Caki2 (cell line): ENCODE measurements at regions not wholly inside any gene's neighbourhood (a gene's known extent, or its start where the extent isn't known, plus 50 kb on each side); places are given as distances from the start of the nearest gene placed in this dataset.
A peak's percentile ranks its signal among the peaks of the same experiment; 100 is the strongest.

Experiments
- DNase-seq: peaks from one replicate; pipeline ENCODE4 v3.0.0-alpha.2; 2015; ENCODE audit warnings: low read depth
- in situ Hi-C: cut with HindIII; loops from 2 replicates; pipeline ENCODE4 v1.10.0; 2016; ENCODE audit warnings: low sequenced_read_pairs, low pct_unique_long_range_greater_than_20kb, mixed read lengths

- in situ Hi-C loops, result no loop called here
- DNase-seq, result no peak
These were observed 136.8 kb upstream of the SERP2 start for GRCh38 chr13:44236801-44237207.

- in situ Hi-C loops, result no loop called here
- peak; percentile 56 for DNase-seq
These were observed 136.3 kb upstream of the SERP2 start for GRCh38 chr13:44237276-44237767.

GRCh38 chr13:44237881-44238421 lies 135.7 kb upstream of the SERP2 start:
- in situ Hi-C loops, result no loop called here
- DNase-seq, result no peak

GRCh38 chr13:44240611-44241145 lies 132.9 kb upstream of the SERP2 start:
- in situ Hi-C loops, result no loop called here
- DNase-seq, result no peak

- in situ Hi-C loops, result no loop called here
- no peak for DNase-seq
These were observed 132.0 kb upstream of the SERP2 start for GRCh38 chr13:44241638-44242037.

- DNase-seq, result no peak
- in situ Hi-C loops, result no loop called here
These were observed 130.9 kb upstream of the SERP2 start for GRCh38 chr13:44242766-44243165.

GRCh38 chr13:44243198-44243857 lies 130.3 kb upstream of the SERP2 start:
- peak; percentile 79 for DNase-seq
- in situ Hi-C loops, result no loop called here

- no peak for DNase-seq
- in situ Hi-C loops, result no loop called here
These were observed 129.3 kb upstream of the SERP2 start for GRCh38 chr13:44244288-44244687.

- in situ Hi-C loops, result no loop called here
- no peak for DNase-seq
These were observed 124.2 kb upstream of the SERP2 start for GRCh38 chr13:44249431-44249836.

- in situ Hi-C loops, result no loop called here
- DNase-seq, result no peak
These were observed 120.7 kb upstream of the SERP2 start for GRCh38 chr13:44252938-44253337.

- in situ Hi-C loops, result no loop called here
- no peak for DNase-seq
These were observed 117.8 kb upstream of the SERP2 start for GRCh38 chr13:44255771-44256364.

- no peak for DNase-seq
- in situ Hi-C loops, result no loop called here
These were observed 115.8 kb upstream of the SERP2 start for GRCh38 chr13:44257796-44258195.

GRCh38 chr13:44259045-44260027 lies 114.3 kb upstream of the SERP2 start:
- DNase-seq, result peak; percentile 14
- in situ Hi-C loops, result no loop called here

GRCh38 chr13:44260336-44260735 lies 113.3 kb upstream of the SERP2 start:
- no peak for DNase-seq
- in situ Hi-C loops, result no loop called here

GRCh38 chr13:44263751-44264620 lies 109.6 kb upstream of the SERP2 start:
- DNase-seq, result no peak
- in situ Hi-C loops, result no loop called here

GRCh38 chr13:44266305-44266704 lies 107.3 kb upstream of the SERP2 start:
- in situ Hi-C loops, result no loop called here
- no peak for DNase-seq

GRCh38 chr13:44266772-44267171 lies 106.9 kb upstream of the SERP2 start:
- DNase-seq, result no peak
- in situ Hi-C loops, result no loop called here

GRCh38 chr13:44267203-44267602 lies 106.4 kb upstream of the SERP2 start:
- in situ Hi-C loops, result no loop called here
- no peak for DNase-seq
